H1 (cell line): ENCODE measurements at regions not wholly inside any gene's neighbourhood (a gene's known extent, or its start where the extent isn't known, plus 50 kb on each side); places are given as distances from the start of the nearest gene placed in this dataset.
"Not testable (repeated sequence)": the region's sequence is repeated elsewhere in the genome, so short reads cannot be mapped to it uniquely, and the experiment has no call there.

ENCODE experiments used
- CTCF ChIA-PET: fragments of 300-600 bp; sonication (Branson Sonifier 250); formaldehyde crosslinking; loops from one replicate; lab custom pipeline; 2021; ENCODE audit not compliant: partially characterized antibody; lab: Charles Lee
- POLR2A ChIA-PET: fragments of 300-600 bp; sonication (Branson Sonifier 250); formaldehyde crosslinking; loops from one replicate; lab custom pipeline; 2021; ENCODE audit warnings: inconsistent platforms; ENCODE audit not compliant: partially characterized antibody; lab: Charles Lee
- DNase-seq, 2 experiments: peaks; one replicate each; pipeline versions ENCODE4 v3.0.0 to v3.0.0-alpha.2; 2010 to 2022; ENCODE audit warnings: low spot score in 2 of 2, low read depth in 1 of 2, mixed read lengths in 1 of 2
- FAIRE-seq: peaks from 2 replicates; lab custom pipeline; 2011; peaks lifted over from hg19 to GRCh38; lab: Jason Lieb, UNC
- H2AFZ ChIP-seq: 2 replicates; pipeline ENCODE4 v1.8.1; 2012; ENCODE audit warnings: low read length, inconsistent platforms
- H2AK5ac ChIP-seq: 2 replicates; pipeline ENCODE4 v1.6.1; 2013; ENCODE audit warnings: low read depth, low read length
- H2BK120ac ChIP-seq: replicated peaks from 2 replicates; pipeline ENCODE3; 2013; ENCODE audit warnings: low read depth, low read length, inconsistent platforms
- H2BK12ac ChIP-seq: 2 replicates; pipeline ENCODE4 v1.6.1; 2013; ENCODE audit warnings: low read depth, low read length
- H2BK15ac ChIP-seq: 2 replicates; pipeline ENCODE4 v1.6.1; 2013; ENCODE audit warnings: low read length
- H2BK20ac ChIP-seq: 2 replicates; pipeline ENCODE4 v1.6.1; 2013; ENCODE audit warnings: low read length
- H2BK5ac ChIP-seq: 2 replicates; pipeline ENCODE4 v1.6.1; 2013; ENCODE audit warnings: low read depth, low read length
- H3K14ac ChIP-seq: 2 replicates; pipeline ENCODE4 v1.6.1; 2013; ENCODE audit warnings: inconsistent platforms; ENCODE audit not compliant: insufficient read length
- H3K18ac ChIP-seq: 2 replicates; pipeline ENCODE4 v1.6.1; 2013; ENCODE audit warnings: low read length; ENCODE audit errors: extremely low read depth
- H3K23ac ChIP-seq: 2 replicates; pipeline ENCODE4 v1.6.1; 2013; ENCODE audit warnings: inconsistent platforms; ENCODE audit not compliant: insufficient read length
- H3K23me2 ChIP-seq: 2 replicates; pipeline ENCODE4 v1.6.1; 2013; ENCODE audit warnings: low read depth, low read length
- H3K27ac ChIP-seq: 2 replicates; pipeline ENCODE4 v1.6.1; 2011; ENCODE audit warnings: low read depth, low read length, inconsistent platforms
- H3K27me3 ChIP-seq, 4 experiments: replicated peaks in 1 of 4; 1 replicate in 1 of 4; 2 replicates in 3 of 4; pipeline versions ENCODE4 v1.6.1 to v1.8.1; 2011 to 2013; ENCODE audit warnings: low read length in 3 of 4, mild to moderate bottlenecking in 3 of 4, inconsistent platforms in 2 of 4, mixed read lengths in 2 of 4, moderate library complexity in 1 of 4; ENCODE audit not compliant: control insufficient read depth in 3 of 4, insufficient read depth in 3 of 4; ENCODE audit errors: extremely low read depth in 1 of 4
- H3K36me3 ChIP-seq, 4 experiments: 2 replicates each; pipeline versions ENCODE4 v1.6.1 to v1.8.1; 2011 to 2013; ENCODE audit warnings: mild to moderate bottlenecking in 4 of 4, low read length in 3 of 4, moderate library complexity in 2 of 4, control low read depth in 1 of 4, inconsistent platforms in 1 of 4; ENCODE audit not compliant: insufficient read depth in 4 of 4, control insufficient read depth in 2 of 4
- H3K4ac ChIP-seq: replicated peaks from 2 replicates; pipeline ENCODE3; 2013; ENCODE audit warnings: low read length, low read depth, mixed read lengths, inconsistent platforms; ENCODE audit not compliant: insufficient read length
- H3K4me1 ChIP-seq, 4 experiments: replicated peaks in 1 of 4; 1 replicate in 1 of 4; 2 replicates in 3 of 4; pipeline versions ENCODE4 v1.6.1 to v1.8.1; 2011 to 2013; ENCODE audit warnings: low read length in 3 of 4, inconsistent platforms in 2 of 4, mixed read lengths in 1 of 4; ENCODE audit not compliant: insufficient read depth in 4 of 4, control insufficient read depth in 3 of 4
- H3K4me2 ChIP-seq, 2 experiments: 2 replicates each; pipeline versions ENCODE4 v1.6.1 to v1.8.1; 2011 to 2013; ENCODE audit warnings: low read depth in 2 of 2, low read length in 2 of 2, control low read depth in 1 of 2, inconsistent platforms in 1 of 2, mild to moderate bottlenecking in 1 of 2; ENCODE audit not compliant: insufficient read depth in 1 of 2
- H3K4me3 ChIP-seq, 4 experiments: fragments of 200-600, 300-600 bp in 1 of 4; sonication (generic), shearing (Covaris generic), sonication (Bioruptor Twin) in 1 of 4; 2 replicates each; pipeline versions ENCODE4 v1.5.1 to v1.8.1; 2011 to 2016; ENCODE audit warnings: low read length in 4 of 4, low read depth in 3 of 4, control low read depth in 2 of 4, inconsistent platforms in 2 of 4, mild to moderate bottlenecking in 2 of 4, mixed read lengths in 1 of 4, moderate library complexity in 1 of 4; ENCODE audit not compliant: insufficient read depth in 2 of 4; ENCODE audit errors: extremely low read depth in 1 of 4
- H3K56ac ChIP-seq: replicated peaks from 2 replicates; pipeline ENCODE3; 2013; ENCODE audit warnings: low read depth, mild to moderate bottlenecking, mixed read lengths, low read length, inconsistent platforms; ENCODE audit not compliant: insufficient read length
- H3K79me1 ChIP-seq: 2 replicates; pipeline ENCODE4 v1.6.1; 2013; ENCODE audit warnings: low read depth, low read length, control low read depth
- H3K79me2 ChIP-seq, 2 experiments: 2 replicates each; pipeline versions ENCODE4 v1.6.1 to v1.8.1; 2012 to 2013; ENCODE audit warnings: low read length in 2 of 2, mild to moderate bottlenecking in 2 of 2, inconsistent platforms in 1 of 2; ENCODE audit not compliant: insufficient read depth in 2 of 2, control insufficient read depth in 1 of 2
- H3K9ac ChIP-seq, 4 experiments: replicated peaks in 1 of 4; 1 replicate in 1 of 4; 2 replicates in 3 of 4; pipeline versions ENCODE4 v1.6.1 to v1.8.1; 2011 to 2013; ENCODE audit warnings: low read depth in 3 of 4, low read length in 3 of 4, control low read depth in 2 of 4, mild to moderate bottlenecking in 2 of 4, moderate library complexity in 2 of 4, inconsistent platforms in 1 of 4; ENCODE audit errors: extremely low read depth in 1 of 4
- H3K9me3 ChIP-seq, 2 experiments: 2 replicates each; pipeline versions ENCODE4 v1.6.1 to v1.8.1; 2012 to 2013; ENCODE audit warnings: mild to moderate bottlenecking in 2 of 2, moderate library complexity in 2 of 2, control low read depth in 1 of 2, inconsistent platforms in 1 of 2, low read depth in 1 of 2, low read length in 1 of 2, mixed read lengths in 1 of 2; ENCODE audit not compliant: insufficient read depth in 2 of 2
- H4K20me1 ChIP-seq, 2 experiments: replicated peaks in 1 of 2; 2 replicates each; pipeline versions ENCODE3 to v1.8.1; 2011 to 2013; ENCODE audit warnings: inconsistent platforms in 2 of 2, low read length in 2 of 2, mild to moderate bottlenecking in 1 of 2; ENCODE audit not compliant: insufficient read depth in 2 of 2, control insufficient read depth in 1 of 2
- H4K5ac ChIP-seq: 2 replicates; pipeline ENCODE4 v1.6.1; 2013; ENCODE audit warnings: low read length, low read depth, mixed read lengths, inconsistent platforms; ENCODE audit not compliant: insufficient read length
- H4K8ac ChIP-seq: 2 replicates; pipeline ENCODE4 v1.8.0; 2013; ENCODE audit warnings: mild to moderate bottlenecking, moderate library complexity, low read length, inconsistent platforms; ENCODE audit not compliant: insufficient read depth; ENCODE audit errors: extremely low read depth
- H4K91ac ChIP-seq: replicated peaks from 2 replicates; pipeline ENCODE3; 2013; ENCODE audit warnings: low read length, mixed read lengths, inconsistent platforms; ENCODE audit not compliant: insufficient read length
- WGBS, 2 experiments: shearing (Covaris generic) in 1 of 2; methylation state at CpG; one replicate each; pipeline versions ENCODE4 v1.1.6 to v1.1.7; 2013 to 2015; ENCODE audit warnings: low lambda C conversion rate in 2 of 2, mixed read lengths in 2 of 2, inconsistent platforms in 1 of 2, low coverage in 1 of 2, missing lambda C conversion rate in 1 of 2; ENCODE audit not compliant: insufficient replicate concordance in 2 of 2, insufficient coverage in 1 of 2, insufficient read length in 1 of 2; ENCODE audit errors: extremely low coverage in 1 of 2, missing lambda C conversion rate in 1 of 2; 5-methylcytosine and 5-hydroxymethylcytosine counted together

DNA sequence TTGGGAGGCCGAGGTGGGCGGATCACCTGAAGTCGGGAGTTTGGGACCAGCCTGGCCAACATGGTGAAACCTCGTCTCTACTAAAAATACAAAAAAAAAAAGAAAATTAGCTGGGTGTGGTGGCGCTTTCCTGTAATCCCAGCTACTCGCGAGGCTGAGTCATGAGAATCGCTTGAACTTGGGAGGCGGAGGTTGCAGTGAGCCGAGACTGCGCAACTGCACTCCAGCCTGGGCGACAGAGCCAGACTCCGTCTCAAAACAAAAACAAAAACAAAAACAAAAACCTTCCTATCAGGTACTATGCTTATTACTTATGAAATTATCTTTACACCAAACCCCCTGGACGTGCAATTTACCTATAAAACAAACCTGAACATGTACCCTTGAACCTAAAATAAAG is 106.0 kb upstream of the PNPT1 start:
- H2BK5ac ChIP-seq, H4K5ac ChIP-seq, H2AFZ ChIP-seq, H2BK12ac ChIP-seq, H4K8ac ChIP-seq, H3K27ac ChIP-seq, H3K4me3 ChIP-seq, H3K79me2 ChIP-seq, H3K27me3 ChIP-seq, POLR2A ChIA-PET, H2AK5ac ChIP-seq, DNase-seq, H2BK20ac ChIP-seq, H3K23me2 ChIP-seq, H2BK120ac ChIP-seq, H3K4me1 ChIP-seq, H3K4me2 ChIP-seq, H4K20me1 ChIP-seq, H3K4ac ChIP-seq, H2BK15ac ChIP-seq, H4K91ac ChIP-seq, H3K9ac ChIP-seq, H3K36me3 ChIP-seq, FAIRE-seq, H3K23ac ChIP-seq, H3K79me1 ChIP-seq, H3K18ac ChIP-seq, H3K14ac ChIP-seq, H3K56ac ChIP-seq, H3K9me3 ChIP-seq: not testable (repeated sequence)
- CTCF ChIA-PET, result interaction anchor here (0.6 kb wide), 1 partner anchor 170 kb away, joined by 3 read pairs; no protein-coding TSS in a partner anchor
- WGBS, 2 experiments, result 91% methylated on average over 12 of the region's 14 CpGs; no CpG with 5 or more reads in 1 of the 2 experiments
